ENCODE measurements at regions not wholly inside any gene's neighbourhood (a gene's known extent, or its start where the extent isn't known, plus 50 kb on each side); places are given as distances from the start of the nearest gene placed in this dataset.
"Not testable (repeated sequence)": the region's sequence is repeated elsewhere in the genome, so short reads cannot be mapped to it uniquely, and the experiment has no call there.

GRCh38 chr21:10325546-10325945 lies 195.8 kb upstream of the TPTE start:
- H3K4me1 ChIP-seq (ENCODE audit: insufficient read depth, low read length), result not testable (repeated sequence)
- H3K9me3 ChIP-seq (ENCODE audit: insufficient read depth, low read depth, low read length), result peaks cover 52% of the 10 kb centered on the region

GRCh38 chr21:10326146-10326545 lies 195.2 kb upstream of the TPTE start:
- H3K36me3 ChIP-seq (ENCODE audit: insufficient read depth, low read length); H3K27me3 ChIP-seq (ENCODE audit: insufficient read depth, low read length); H3K4me1 ChIP-seq (ENCODE audit: insufficient read depth, low read length); H3K27ac ChIP-seq (ENCODE audit: low read depth, low read length); H3K9ac ChIP-seq (ENCODE audit: low read depth, low read length): not testable (repeated sequence)
- 92% methylated on average over 2 of the region's 2 CpGs for WGBS
- Histone ChIP-seq H3K4me3 (ENCODE audit: low read length) (peak overlapping the region; percentile 1; the same call in 1 of the 2 replicates), H3K9me3 (ENCODE audit: insufficient read depth, low read depth, low read length) (peaks cover 58% of the 10 kb centered on the region)

More at GRCh38 chr21:10325546-10325945, 195.8 kb upstream of the TPTE start:
- not testable (repeated sequence) for H3K9ac ChIP-seq (ENCODE audit: low read depth, low read length); H3K4me3 ChIP-seq (ENCODE audit: low read length); H3K27ac ChIP-seq (ENCODE audit: low read depth, low read length); H3K27me3 ChIP-seq (ENCODE audit: insufficient read depth, low read length); H3K36me3 ChIP-seq (ENCODE audit: insufficient read depth, low read length)
- 55% methylated on average over 5 of the region's 5 CpGs for WGBS

GRCh38 chr21:10328646-10329045 lies 192.7 kb upstream of the TPTE start:
- H3K27ac ChIP-seq (ENCODE audit: low read depth, low read length); H3K4me1 ChIP-seq (ENCODE audit: insufficient read depth, low read length); H3K36me3 ChIP-seq (ENCODE audit: insufficient read depth, low read length); H3K27me3 ChIP-seq (ENCODE audit: insufficient read depth, low read length); H3K9ac ChIP-seq (ENCODE audit: low read depth, low read length): not testable (repeated sequence)
- Histone ChIP-seq H3K4me3 (ENCODE audit: low read length) (peak overlapping the region; percentile 0; the same call in 1 of the 2 replicates), H3K9me3 (ENCODE audit: insufficient read depth, low read depth, low read length) (peaks cover 82% of the 10 kb centered on the region)
- 64% methylated on average over 6 of the region's 6 CpGs for WGBS

- H3K27ac ChIP-seq (ENCODE audit: low read depth, low read length); H3K9ac ChIP-seq (ENCODE audit: low read depth, low read length); H3K27me3 ChIP-seq (ENCODE audit: insufficient read depth, low read length); H3K36me3 ChIP-seq (ENCODE audit: insufficient read depth, low read length); H3K4me1 ChIP-seq (ENCODE audit: insufficient read depth, low read length): not testable (repeated sequence)
- H3K4me3 ChIP-seq (ENCODE audit: low read length), result peak overlapping the region; percentile 3; the same call in 1 of the 2 replicates
- peaks cover 84% of the 10 kb centered on the region for H3K9me3 ChIP-seq (ENCODE audit: insufficient read depth, low read depth, low read length)
- 86% methylated on average over 10 of the region's 10 CpGs for WGBS
These were observed 190.7 kb upstream of the TPTE start for GRCh38 chr21:10330641-10331119.

GRCh38 chr21:10331134-10331533 lies 190.2 kb upstream of the TPTE start:
- H3K4me1 ChIP-seq (ENCODE audit: insufficient read depth, low read length); H3K27me3 ChIP-seq (ENCODE audit: insufficient read depth, low read length); H3K9ac ChIP-seq (ENCODE audit: low read depth, low read length); H3K36me3 ChIP-seq (ENCODE audit: insufficient read depth, low read length); H3K27ac ChIP-seq (ENCODE audit: low read depth, low read length): not testable (repeated sequence)
- peaks cover 85% of the 10 kb centered on the region for H3K9me3 ChIP-seq (ENCODE audit: insufficient read depth, low read depth, low read length)
- WGBS, result 87% methylated on average over 5 of the region's 5 CpGs
- peak overlapping the region; percentile 0; the same call in 1 of the 2 replicates for H3K4me3 ChIP-seq (ENCODE audit: low read length)

- not testable (repeated sequence) for H3K27me3 ChIP-seq (ENCODE audit: insufficient read depth, low read length); H3K36me3 ChIP-seq (ENCODE audit: insufficient read depth, low read length); H3K9ac ChIP-seq (ENCODE audit: low read depth, low read length); H3K4me1 ChIP-seq (ENCODE audit: insufficient read depth, low read length); H3K27ac ChIP-seq (ENCODE audit: low read depth, low read length); H3K4me3 ChIP-seq (ENCODE audit: low read length)
- no CpG with 5 or more reads among the region's 2 CpGs for WGBS
- H3K9me3 ChIP-seq (ENCODE audit: insufficient read depth, low read depth, low read length), result peaks cover 81% of the 10 kb centered on the region
These were observed 188.4 kb upstream of the TPTE start for GRCh38 chr21:10332935-10333334.

GRCh38 chr21:10334391-10334790 lies 187.0 kb upstream of the TPTE start:
- not testable (repeated sequence) for H3K9ac ChIP-seq (ENCODE audit: low read depth, low read length); H3K27ac ChIP-seq (ENCODE audit: low read depth, low read length); H3K4me3 ChIP-seq (ENCODE audit: low read length); H3K27me3 ChIP-seq (ENCODE audit: insufficient read depth, low read length); H3K36me3 ChIP-seq (ENCODE audit: insufficient read depth, low read length); H3K4me1 ChIP-seq (ENCODE audit: insufficient read depth, low read length)
- WGBS, result 86% methylated on average over 5 of the region's 6 CpGs
- peaks cover 81% of the 10 kb centered on the region for H3K9me3 ChIP-seq (ENCODE audit: insufficient read depth, low read depth, low read length)

- not testable (repeated sequence) for H3K4me3 ChIP-seq (ENCODE audit: low read length); H3K36me3 ChIP-seq (ENCODE audit: insufficient read depth, low read length); H3K27me3 ChIP-seq (ENCODE audit: insufficient read depth, low read length); H3K4me1 ChIP-seq (ENCODE audit: insufficient read depth, low read length); H3K9ac ChIP-seq (ENCODE audit: low read depth, low read length); H3K27ac ChIP-seq (ENCODE audit: low read depth, low read length)
- WGBS, result 90% methylated on average over 22 of the region's 46 CpGs
- H3K9me3 ChIP-seq (ENCODE audit: insufficient read depth, low read depth, low read length), result peaks cover 78% of the 10 kb centered on the region
These were observed 179.0 kb upstream of the TPTE start for GRCh38 chr21:10342261-10342956.

GRCh38 chr21:10343146-10343935 lies 178.0 kb upstream of the TPTE start:
- WGBS, result 94% methylated on average over 47 of the region's 52 CpGs
- H3K27me3 ChIP-seq (ENCODE audit: insufficient read depth, low read length); H3K4me3 ChIP-seq (ENCODE audit: low read length); H3K36me3 ChIP-seq (ENCODE audit: insufficient read depth, low read length); H3K27ac ChIP-seq (ENCODE audit: low read depth, low read length); H3K4me1 ChIP-seq (ENCODE audit: insufficient read depth, low read length); H3K9ac ChIP-seq (ENCODE audit: low read depth, low read length): not testable (repeated sequence)
- peaks cover 78% of the 10 kb centered on the region for H3K9me3 ChIP-seq (ENCODE audit: insufficient read depth, low read depth, low read length)

- WGBS, result 42% methylated on average over 5 of the region's 5 CpGs
- not testable (repeated sequence) for H3K9ac ChIP-seq (ENCODE audit: low read depth, low read length); H3K4me1 ChIP-seq (ENCODE audit: insufficient read depth, low read length); H3K4me3 ChIP-seq (ENCODE audit: low read length); H3K27ac ChIP-seq (ENCODE audit: low read depth, low read length); H3K27me3 ChIP-seq (ENCODE audit: insufficient read depth, low read length); H3K36me3 ChIP-seq (ENCODE audit: insufficient read depth, low read length)
- H3K9me3 ChIP-seq (ENCODE audit: insufficient read depth, low read depth, low read length), result peaks cover 78% of the 10 kb centered on the region
These were observed 177.1 kb upstream of the TPTE start for GRCh38 chr21:10344266-10344665.

GRCh38 chr21:10345178-10345612 lies 176.2 kb upstream of the TPTE start:
- not testable (repeated sequence) for H3K27me3 ChIP-seq (ENCODE audit: insufficient read depth, low read length); H3K4me3 ChIP-seq (ENCODE audit: low read length); H3K4me1 ChIP-seq (ENCODE audit: insufficient read depth, low read length); H3K9ac ChIP-seq (ENCODE audit: low read depth, low read length); H3K36me3 ChIP-seq (ENCODE audit: insufficient read depth, low read length); H3K27ac ChIP-seq (ENCODE audit: low read depth, low read length)
- peaks cover 74% of the 10 kb centered on the region for H3K9me3 ChIP-seq (ENCODE audit: insufficient read depth, low read depth, low read length)
- WGBS, result 57% methylated on average over 3 of the region's 3 CpGs
